ENCODE measurements at regions not wholly inside any gene's neighbourhood (a gene's known extent, or its start where the extent isn't known, plus 50 kb on each side); places are given as distances from the start of the nearest gene placed in this dataset.
"Not testable (repeated sequence)": the region's sequence is repeated elsewhere in the genome, so short reads cannot be mapped to it uniquely, and the experiment has no call there.

DNA sequence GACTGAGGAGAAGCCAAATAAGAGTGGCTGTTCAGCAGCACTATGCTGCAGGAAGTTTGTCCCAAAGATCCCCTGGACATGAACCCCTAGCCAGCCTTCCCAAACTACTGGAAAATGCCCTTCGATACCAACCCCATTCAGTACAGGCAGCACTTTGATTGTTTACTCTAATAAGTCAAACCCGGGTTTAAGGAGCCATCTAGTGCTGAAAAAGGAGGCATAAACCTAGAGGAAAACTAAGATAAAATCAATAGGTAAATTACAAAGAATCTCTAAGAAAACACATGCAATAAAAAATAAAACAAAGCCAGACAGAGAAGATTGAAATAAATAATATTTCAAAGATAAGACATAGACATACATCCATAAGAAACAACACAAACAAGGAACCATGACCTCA, 771.6 kb downstream of the RPS29 start:
- DNase-seq = no peak

- DNase-seq = no peak
Observed at GRCh38 chr14:48805315-48805714, 780.9 kb downstream of the RPS29 start.

DNA sequence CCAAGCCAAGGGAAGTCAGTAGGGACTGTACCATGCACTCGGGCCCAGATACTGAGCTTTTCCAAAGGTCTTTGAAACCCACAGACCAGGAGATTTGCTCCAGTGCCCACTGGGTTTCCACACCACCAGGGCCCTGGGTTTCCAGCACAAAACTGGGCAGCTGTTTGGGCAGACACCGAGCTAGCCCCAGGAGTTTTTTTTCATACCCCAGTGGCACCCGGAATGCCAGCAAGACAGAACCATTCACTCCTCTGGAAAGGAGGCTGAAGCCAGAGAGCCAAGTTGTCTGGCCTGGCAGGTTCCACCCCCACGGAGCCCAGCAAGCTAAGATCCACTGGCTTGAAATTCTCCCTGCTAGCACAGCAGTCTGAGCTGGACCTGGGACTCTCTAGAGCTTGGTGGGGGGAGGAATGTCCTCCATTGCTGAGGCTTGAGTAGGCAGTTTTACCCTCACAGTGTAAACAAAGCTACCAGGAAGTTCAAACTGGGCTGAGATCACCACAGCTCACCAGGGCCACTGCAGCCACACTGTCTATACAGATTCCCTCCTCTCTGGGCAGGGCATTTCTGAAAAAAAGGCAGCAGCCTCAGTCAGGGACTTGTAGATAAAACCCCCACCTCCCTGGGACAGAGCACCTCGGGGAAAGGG, 793.7 kb downstream of the RPS29 start:
- no peak for DNase-seq

DNA sequence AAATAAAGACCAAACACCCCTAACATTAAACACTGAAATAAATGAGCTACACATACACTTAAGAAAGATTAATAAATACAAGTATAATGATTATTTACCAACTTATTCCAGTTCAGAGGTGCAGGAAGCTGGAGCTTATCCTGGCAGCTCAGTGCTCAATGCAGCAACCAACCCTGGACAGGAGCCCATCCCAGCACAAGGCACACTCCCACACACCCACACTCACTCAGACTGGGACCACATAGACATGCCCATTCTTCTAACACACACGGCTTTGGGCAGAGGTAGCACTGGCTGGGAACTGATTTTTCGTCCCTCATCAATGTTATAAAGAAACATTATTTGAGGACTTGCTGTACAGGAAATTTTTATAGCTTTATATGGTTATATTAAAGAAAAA, 797.4 kb downstream of the RPS29 start:
- DNase-seq = no peak

- no peak for DNase-seq
Observed at GRCh38 chr14:48786498-48786897, 799.7 kb downstream of the RPS29 start.

DNA sequence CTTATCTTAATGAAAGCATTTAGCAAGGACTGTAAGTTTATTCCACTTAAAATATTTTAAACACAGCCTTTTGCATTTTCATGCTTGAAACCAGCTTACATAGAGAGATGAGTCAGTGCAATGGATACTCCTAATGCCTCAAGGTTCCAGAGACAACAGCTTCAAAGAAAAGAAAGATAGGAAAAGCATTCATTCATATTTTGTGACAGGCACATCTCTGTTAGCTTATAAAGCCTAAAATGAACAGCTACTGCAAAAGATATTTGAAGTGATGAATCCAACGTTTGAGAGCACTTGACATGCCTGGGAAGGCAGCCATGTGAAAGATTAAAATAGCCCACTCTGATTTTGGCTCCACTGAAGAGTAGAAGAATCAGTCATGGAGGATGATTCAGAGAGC, 814.5 kb downstream of the RPS29 start:
- no peak for DNase-seq

DNA sequence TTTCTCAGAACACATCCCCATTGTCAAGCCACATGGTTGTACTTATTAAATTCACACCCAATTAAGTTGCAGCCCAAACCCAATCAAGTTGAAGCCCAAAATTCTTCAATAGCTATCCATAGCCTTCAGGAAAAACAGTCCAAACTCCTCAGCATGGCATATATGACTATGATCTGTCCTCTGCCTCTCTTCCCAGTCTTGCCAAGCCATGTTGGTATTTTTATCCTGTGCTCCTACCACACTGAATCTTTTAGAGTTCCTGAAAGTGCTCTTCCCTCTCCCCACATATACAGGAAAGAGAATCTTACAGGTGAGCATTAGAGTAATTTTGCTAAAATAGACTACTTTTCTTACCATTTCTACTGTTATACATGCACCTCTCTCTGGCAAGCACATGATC, 834.9 kb downstream of the RPS29 start:
- DNase-seq = no peak

- no peak for DNase-seq
Observed at GRCh38 chr14:48748151-48748675, 838.0 kb downstream of the RPS29 start.

GRCh38 chr14:48747561-48748089, 838.6 kb downstream of the RPS29 start:
- no peak for DNase-seq

DNA sequence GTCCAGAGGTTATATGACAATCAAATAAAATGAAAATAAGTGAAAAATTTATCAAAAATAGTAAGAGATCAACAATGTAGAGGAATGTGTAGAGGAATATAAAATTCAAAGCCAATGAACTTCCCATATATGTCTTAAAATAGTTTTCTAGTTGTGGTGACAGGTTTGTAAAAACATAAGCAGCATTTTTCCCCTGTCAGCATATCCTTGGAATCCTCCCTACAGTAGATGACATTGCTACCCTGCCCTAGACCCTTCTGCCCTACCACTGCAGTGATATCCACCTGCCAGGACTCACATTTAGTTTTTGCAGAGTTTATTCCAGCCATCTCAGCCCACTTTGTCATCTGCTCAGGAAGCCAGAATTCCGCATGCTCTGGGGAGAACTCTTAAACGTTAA, 842.0 kb downstream of the RPS29 start:
- no peak for DNase-seq

DNA sequence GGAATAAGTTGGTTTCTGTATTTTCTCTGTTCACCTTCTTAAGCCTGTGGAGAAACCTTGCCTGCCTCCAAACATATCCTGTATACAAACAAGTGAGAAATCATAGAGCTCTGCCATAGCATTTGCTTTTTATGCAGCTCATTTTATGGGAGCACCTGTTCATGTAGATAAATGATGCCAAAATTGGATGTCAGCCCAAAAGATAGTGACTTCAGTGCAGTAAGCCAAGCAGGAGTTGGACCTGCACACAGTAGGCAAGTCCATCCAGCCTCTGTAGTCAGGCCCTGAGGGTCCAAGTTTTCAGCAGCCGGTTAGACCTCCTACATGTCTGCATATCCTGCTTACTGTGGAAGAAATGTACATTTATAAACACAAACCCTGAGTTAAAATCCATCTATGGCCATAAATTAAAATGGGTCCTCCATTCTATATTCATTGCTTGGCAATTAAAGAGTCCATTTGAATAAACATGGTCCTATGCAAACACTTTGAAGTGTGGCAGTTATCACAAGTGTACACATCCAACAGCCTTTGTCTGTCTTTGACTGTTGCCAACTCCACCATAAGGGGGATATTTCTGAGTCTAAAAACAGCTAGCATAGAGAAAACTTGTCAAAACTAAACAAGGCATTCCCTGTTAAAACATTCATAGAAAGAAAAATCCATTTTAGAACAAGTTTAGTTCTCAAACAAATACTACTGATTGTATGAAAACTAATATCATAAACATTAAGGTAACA, 847.8 kb downstream of the RPS29 start:
- DNase-seq = no peak

GRCh38 chr14:48735607-48736006, 850.6 kb downstream of the RPS29 start:
- no peak for DNase-seq

DNA sequence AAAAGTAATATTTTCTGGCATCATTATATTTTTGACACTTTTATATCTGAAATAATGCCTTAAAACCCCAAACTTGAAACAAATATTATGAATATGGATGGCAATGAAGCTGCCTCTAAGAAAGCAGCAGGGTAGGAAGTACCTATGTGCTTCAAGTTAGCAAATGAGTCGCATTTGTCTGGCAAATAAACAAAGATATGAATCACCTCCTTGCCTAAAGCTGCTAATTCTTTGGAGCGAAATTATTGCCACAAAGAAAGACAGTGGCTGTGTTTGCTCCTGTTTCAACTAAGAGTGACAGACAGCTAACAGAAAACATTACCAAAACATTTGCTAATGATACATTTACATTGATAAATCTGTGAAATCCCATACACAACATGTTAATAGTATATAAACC, 854.9 kb downstream of the RPS29 start:
- no peak for DNase-seq

DNA sequence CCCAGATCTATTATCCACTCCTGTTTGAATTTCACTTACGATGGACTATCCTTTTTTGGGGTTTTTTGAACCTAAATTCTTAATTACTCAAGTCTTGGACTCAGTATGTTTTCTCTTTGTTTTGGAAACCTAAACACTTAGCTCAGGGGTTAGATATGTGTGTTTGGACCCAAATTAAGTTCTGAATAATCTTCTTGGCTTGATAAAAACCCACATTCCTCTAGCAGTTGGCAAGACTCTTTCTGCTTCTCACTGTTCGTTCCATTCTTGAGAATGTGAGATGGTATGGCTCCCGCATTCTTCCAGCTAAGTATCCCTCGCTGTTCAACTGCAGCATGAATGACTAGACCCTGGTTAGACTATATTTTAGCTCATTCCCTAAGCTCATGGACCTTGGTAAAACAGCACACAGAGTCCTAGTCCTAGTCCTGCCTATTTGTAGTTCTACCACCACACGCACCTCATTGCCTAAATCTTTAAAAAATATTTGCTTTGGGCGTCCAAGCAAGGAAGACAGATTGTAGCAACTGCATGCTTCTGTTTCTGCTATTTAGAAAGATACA, 860.0 kb downstream of the RPS29 start:
- no peak for DNase-seq

- no peak for DNase-seq
Observed at GRCh38 chr14:48725051-48725734, 861.0 kb downstream of the RPS29 start.

- DNase-seq = no peak
Observed at GRCh38 chr14:48723841-48724495, 862.2 kb downstream of the RPS29 start.

GRCh38 chr14:48714366-48714765, 871.8 kb downstream of the RPS29 start:
- no peak for DNase-seq

DNA sequence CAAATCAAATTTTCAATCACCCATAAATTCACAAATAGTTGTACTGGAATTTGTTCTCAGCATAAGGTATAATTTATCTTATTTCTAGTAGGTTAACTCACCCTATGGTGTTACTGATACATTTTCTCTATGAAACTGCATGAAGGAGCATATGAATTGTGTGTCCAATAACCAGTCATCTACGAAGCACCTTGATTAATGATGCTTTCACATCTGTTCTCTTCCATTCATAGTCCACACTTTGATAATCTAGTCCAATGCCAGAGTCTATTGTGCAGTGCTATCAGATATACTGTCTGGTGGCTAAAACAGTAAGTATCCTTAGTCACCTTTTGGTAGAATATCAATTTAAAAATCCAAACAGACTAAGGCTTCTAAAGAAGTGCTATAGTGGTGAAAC, 876.0 kb downstream of the RPS29 start:
- DNase-seq = no peak

- no peak for DNase-seq
Observed at GRCh38 chr14:48709277-48709785, 876.8 kb downstream of the RPS29 start.

GRCh38 chr14:48704639-48705038, 881.5 kb downstream of the RPS29 start:
- no peak for DNase-seq

GRCh38 chr14:48703728-48704467, 882.3 kb downstream of the RPS29 start:
- DNase-seq = no peak

- DNase-seq = not testable (repeated sequence)
Observed at GRCh38 chr14:48697362-48697761, 888.8 kb downstream of the RPS29 start.
